ENCODE measurements at regions not wholly inside any gene's neighbourhood (a gene's known extent, or its start where the extent isn't known, plus 50 kb on each side); places are given as distances from the start of the nearest gene placed in this dataset.
A peak's percentile ranks its signal among the peaks of the same experiment; 100 is the strongest.
"Not testable (repeated sequence)": the region's sequence is repeated elsewhere in the genome, so short reads cannot be mapped to it uniquely, and the experiment has no call there.

DNA sequence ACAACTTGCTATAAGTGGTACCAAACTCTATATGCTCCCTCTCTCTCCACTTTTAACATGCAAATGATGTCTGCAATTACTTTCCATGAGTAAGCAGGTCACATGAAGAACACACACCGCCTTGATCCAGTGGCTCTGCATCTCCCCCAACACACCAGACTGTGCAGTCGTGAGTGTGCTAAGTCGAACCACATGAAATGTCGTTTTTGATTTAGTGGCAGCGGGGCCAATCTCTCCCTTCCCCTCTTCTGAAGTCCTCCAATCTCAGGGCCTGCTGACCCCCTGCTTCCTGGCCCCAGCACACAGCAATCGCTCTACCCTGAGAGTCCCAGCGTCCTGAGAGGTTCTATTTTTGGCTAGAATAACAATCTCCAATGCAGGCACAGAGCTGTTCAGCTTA is 312.5 kb downstream of the SHQ1 start:
- no peak for DNase-seq (ENCODE audit: low spot score)

DNA sequence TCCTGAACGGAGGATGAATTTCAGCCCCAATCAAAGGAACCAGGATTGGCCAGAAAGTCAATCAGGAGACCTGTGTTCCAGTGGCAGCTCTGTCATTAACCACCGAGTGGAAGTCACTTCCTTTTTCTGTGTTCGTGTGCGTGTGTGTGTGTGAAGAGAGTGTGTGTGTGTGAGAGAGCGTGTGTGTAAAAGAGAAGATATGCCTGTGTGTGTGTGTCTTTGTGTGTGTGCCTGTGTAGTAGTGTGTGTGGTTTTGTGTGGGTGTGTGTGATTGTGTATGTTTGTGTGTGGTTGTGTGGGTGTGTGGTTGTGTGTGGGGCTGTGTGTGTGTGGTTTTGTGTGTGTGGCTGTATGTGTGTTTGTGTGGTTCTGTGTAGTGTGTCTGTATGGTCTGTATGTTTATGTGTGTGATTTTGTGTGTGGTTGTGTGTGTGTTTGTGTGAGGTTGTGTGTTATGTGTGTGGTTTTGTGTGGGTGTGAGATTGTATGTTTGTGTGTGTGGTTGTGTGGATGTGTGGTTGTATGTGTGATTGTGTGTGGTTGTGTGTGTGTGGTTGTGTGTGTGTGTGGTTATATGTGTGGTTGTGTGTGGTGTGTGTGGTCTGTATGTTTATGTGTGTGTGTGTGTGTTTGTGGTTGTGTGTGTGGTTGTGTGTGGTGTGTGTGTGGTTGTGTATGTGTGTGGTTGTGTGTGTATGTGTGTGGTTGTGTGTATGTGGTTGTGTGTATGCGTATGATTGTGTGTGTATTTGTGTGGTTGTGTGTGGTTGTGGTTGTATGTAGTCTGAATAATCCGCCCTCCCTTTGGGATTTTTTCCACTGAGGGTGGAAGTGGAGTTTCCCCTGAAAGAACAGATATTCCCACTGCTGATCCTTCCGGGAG is 314.4 kb downstream of the SHQ1 start:
- DNase-seq (ENCODE audit: low spot score), result no peak

DNA sequence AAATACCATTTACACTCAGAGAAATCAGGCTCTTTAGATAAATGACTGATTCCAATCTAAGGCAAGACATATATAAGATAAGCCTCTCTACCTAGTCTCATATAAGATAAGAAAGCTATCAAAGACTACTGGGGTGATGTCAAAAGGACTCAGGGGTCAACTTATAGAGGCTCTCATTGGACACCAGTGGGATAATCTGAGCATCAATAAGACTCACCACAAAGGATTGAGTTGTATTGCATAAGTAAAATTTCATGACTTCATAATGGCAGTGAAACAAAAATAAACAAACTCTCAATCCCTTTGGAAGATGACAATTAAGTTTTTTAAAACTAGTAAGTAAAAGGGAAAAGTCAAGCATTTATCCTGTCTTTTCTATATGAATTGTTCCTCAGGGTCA is 317.8 kb downstream of the SHQ1 start:
- no peak for DNase-seq (ENCODE audit: low spot score)

DNA sequence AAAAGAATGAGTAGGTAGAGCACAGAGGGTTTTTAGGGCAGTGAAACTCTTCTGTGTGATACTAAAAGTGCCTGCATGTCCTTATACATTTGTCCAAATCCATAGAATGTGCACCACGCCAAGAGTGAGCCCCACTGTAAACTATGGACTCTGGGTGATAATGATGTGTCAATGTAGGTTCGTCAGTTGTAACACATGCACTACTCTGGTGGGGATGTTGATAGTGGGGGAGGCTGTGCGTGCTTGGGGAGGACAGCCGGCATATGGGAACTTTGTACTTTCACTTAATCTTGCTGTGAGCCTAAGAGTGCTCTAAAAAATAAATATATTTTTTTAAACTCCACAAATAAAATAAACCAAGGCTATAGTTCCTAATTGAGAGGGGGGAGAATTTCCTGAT is 319.2 kb downstream of the SHQ1 start:
- DNase-seq (ENCODE audit: low spot score), result no peak

DNA sequence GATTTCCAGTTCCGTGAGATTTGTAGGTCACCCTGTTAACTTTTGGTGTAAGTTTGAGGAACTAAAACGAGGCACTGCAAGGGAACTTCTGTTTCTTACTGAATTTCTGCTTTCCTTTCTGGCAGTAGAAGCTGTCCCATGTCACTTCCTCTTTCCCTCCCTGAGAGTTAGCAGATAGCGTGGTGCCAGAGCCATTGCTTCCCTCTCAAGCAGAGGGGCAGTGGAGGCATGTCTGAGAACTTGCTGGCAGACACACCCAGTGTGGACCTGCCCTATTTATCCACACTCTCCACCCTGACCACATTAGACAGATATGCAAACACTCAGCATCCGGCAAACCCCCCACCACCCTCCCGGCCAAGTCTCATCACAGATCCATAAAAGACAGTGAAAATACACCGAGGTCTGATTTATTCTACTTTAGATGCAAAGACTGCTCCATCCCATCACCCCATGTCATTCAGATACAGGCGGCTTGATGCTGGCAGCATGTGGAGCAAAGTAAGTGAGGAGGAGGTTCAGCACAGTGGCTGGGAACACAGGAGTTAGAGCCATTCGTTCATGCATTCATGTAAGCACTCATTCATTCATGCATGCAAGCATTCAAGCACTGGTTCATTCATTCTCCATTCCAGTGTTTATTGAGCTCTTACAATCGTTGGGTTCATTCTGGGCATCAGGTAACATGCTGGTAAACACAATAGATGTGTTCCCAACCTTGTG is 324.7 kb downstream of the SHQ1 start:
- DNase-seq (ENCODE audit: low spot score), result peak; percentile 36

DNA sequence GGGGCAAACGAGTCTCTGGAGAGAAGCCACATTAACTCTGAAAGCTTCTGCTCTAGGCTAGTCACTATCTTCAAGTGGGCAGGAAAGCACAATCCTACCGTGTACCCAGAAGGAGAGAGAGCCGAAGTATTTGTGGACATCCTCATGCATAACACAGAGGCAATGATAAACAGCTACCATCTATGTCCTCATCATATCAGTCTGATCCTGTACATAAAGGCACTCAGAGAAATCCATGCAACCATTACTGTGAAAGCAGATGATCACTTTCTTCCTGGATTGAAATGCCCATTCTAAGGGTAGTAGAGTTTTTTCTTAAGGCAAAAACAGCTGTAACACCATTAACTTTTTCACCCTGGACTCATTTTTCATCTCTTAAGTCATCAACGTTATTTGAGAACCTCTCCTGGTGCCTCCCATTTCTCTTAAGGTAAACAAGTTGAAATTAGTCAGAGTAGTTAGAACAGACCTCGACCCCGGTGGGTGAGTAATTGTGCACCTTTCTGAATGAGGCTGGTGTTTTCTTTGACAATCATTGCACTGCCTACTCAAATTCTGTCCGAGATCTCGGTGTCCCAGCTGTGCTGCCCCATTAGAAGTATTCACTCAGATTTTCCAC is 327.4 kb downstream of the SHQ1 start:
- no peak for DNase-seq (ENCODE audit: low spot score)

DNA sequence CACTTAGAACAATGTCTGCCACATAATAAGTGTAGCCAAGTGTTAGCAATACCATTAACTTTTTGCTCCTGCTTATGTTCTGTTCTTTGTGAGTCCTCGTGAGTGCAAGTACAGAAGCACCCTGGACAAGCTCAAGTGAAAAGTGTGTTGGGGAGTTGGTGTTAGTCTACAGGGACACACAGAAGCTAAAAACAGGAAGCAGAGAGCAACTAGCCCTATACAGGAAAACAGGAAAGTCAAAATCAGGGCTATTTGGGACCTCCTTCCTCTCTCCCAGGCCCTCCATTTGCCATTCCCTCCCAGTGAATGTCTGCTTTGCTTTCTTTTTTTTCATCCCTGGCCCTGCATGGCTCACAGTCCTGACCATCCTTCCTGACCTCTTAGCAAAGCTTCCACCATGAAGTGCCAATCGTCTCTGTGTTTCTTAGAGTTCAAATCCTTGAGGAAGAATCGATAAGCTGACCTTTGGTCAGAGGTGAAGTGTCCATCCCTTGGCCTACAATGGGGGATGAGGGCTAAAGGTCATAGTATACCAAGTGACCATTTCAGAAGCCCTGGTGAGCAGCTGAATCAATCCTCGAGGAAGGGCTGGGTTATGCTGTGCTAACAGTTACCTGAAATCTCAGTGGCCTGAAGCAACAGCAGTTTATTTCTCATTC is 328.2 kb downstream of the SHQ1 start:
- DNase-seq (ENCODE audit: low spot score), result no peak

DNA sequence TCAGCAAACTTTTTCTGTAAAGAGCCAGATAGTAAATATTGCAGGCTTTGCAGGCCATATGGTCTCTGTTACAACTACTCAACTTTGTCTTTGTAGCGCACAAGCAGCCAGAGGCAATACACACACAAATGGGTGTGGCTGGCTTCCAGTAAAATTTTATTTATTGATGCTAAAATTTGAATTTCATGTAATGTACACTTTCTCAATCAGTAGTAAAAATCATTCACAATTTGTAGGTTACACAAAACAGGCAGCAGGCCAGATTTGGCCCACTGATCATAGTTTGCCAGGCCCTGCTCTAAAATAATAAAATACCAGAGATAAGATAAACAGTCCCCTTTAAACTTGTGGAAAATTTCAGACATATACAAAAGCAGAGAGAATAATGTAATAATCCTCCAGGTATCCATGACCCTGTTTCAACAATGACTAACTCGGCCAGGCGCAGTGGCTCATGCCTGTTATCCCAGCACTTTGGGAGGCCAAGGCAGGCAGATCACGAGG is 330.3 kb downstream of the SHQ1 start:
- no peak for DNase-seq (ENCODE audit: low spot score)

DNA sequence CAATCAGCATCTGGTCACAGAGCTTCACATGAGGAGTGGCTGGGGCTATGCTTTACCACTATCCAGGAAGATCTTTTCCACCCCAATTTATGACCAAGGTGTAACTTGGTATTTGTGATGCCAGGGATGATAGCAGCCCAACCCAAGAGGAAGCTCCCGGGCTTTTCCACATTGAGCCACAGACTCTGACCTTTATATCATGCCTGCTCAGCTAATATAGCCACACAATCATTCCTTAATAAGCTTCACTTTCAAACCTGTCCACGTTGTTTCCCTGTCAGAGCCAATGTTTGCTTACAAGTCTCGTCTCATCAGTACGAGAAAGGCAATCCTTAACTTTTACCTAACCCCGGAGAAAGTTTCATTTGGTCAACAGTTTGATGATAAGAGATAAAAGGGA is 330.9 kb downstream of the SHQ1 start:
- no peak for DNase-seq (ENCODE audit: low spot score)

DNA sequence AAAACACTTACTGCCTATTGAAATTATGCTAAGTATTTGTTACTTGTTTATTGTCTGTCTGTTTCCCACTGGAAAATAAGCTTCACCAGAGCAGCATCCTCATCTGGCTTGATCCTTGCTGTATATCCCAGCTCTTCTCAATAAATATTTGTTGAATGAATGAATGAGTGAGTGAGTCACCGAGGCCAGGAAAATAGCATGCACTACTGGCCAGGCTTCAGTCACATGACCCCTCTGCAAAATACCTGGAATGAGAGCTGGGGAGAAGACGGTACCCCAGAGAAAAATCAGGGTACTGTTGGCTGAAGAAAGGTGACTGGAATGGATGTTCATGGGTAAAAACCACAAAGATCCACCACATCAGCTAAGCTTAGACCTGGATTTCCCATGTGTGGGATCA is 331.9 kb downstream of the SHQ1 start:
- no peak for DNase-seq (ENCODE audit: low spot score)

DNA sequence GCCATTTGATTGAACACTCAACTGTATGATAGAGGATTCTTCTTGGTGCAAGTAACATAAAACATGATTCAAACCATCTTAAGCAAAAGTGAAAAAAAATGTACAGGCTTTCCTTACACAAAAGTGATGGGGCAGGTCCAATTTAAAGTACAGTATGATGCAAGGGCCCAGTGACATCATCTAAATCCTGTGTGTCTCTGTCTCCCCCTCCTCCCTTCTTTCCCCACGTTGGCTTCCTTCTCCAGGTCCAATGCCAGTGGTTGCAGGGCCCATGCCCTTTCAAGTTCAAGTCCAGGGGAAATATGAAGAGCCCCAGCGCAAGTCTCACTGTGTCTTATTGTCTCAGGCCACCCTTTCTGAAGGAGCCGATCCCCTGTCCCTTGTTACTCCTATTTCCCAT is 332.3 kb downstream of the SHQ1 start:
- DNase-seq (ENCODE audit: low spot score), result no peak

DNA sequence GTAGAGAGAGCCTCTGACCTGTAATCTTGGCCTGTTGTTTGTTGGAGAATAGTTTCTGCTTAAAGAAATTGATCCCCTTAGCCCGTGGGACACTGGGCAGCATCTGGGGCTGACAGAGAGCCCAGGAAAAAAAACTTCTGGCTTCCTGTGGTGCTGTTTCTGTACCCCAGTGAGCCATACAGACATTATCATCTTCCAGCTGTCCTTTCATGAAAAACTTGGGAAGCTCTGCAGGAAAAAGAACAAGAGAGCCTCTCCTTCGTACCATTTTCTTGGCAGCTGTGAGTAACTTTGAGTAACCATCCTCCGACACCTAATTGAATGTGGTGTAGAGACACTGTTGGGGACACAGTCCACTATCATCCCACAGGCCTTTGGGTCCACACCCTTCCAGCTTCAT is 333.0 kb downstream of the SHQ1 start:
- no peak for DNase-seq (ENCODE audit: low spot score)

DNA sequence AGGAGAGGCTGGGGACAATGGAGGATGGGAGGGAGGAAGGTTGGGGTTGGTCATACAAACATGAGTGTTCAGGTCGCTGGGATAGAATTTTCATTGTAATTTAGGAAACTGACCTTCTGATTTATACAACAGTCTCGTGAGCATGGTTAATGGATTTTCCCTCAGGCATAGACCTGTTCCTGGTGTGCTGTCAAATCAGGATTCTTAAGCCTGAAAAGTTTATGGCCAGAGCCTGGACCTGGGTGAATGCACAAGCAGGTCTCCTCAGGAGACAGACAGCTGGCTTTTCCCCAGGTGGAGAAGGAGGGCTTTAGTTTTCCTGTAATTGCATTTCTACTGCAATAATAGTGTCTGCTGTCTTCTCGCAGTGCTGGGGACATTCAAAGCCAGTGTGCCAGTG is 338.0 kb downstream of the SHQ1 start:
- no peak for DNase-seq (ENCODE audit: low spot score)

DNA sequence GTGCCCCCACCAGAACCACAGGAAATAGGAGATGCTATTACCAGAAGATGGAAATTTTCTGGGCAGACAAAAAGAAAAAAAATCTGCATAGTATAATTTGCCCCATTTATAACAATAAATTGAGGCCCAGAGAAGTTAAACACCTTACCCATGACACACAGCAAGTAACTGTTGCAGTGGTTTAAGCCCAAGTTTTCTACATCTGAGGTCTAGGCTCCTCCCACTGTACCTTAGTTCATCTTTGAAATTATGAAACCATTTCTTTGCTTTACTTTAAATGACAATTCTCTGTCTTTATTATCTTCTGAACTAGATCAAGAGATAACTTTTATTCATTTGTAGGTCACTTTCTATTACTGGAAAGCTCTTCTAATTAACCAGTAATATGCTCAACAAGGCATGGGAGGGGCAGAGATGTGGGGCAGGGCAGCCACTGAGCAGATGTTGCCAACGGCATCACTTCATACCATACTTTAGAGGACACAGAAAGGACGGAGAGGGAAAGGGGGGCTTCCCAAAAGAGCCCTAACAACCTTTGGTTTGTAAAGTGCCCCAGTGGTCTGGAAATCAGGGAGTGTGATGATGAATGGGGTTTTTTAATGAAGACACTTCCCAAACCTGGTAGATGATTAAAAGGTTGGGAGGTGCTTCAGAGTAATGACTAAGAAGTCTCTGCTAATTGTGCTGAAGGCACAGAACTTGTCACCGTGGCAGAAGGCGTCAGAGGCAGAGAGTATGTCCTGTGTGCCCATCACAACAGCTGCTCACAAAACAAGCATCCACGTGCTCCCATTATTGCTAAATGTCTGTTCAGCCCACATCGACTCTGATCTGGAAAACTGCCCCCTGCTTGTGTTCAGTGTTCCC is 342.5 kb downstream of the SHQ1 start:
- no peak for DNase-seq (ENCODE audit: low spot score)

DNA sequence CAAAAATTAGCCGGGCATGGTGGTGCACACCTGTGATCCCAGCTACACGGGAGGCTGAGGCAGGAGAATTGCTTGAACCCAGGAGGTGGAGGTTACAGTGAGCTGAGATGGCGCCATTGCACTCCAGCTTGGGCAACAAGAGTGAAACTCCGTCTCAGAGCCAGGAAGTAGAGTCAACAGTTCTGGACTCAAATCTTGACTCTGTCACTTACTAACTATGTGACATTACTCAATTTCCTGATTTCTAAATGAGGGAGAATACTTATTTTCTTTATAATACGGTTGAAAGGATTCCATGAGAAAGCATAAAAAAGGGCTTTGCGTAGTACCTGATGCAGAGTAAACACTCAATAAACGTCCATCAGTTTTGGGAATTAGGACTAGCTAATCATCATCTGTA is 350.7 kb downstream of the SHQ1 start:
- not testable (repeated sequence) for DNase-seq (ENCODE audit: low spot score)

DNA sequence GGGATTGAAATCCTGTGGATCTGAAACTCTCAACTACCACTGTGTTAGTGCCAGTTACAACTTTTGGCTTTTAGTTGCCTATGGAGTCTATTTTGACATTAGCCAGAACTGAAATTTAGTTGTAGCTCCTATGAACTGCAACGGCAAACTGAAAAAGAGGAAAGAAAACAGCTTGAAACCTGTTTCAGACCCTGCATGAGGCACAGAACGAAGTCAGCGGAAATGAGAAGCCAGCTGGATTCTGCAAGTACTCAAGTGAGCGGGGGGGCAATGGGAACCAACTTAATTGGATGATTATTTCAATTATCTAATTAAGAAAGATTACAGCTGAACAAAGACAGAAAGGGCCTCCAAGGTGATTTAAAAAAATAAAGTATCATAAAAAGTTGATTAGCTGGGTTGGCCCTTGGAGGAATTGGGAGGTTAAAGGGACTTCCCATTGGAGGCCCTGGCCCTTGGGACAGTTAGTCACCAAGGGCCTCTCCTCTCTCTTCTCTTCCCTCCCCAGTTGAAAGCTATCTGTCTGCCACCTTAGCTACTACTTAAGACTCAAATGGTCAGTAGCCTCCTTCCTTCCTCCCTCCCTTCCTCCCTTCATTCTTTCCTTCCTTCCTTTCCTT is 352.1 kb downstream of the SHQ1 start:
- no peak for DNase-seq (ENCODE audit: low spot score)

DNA sequence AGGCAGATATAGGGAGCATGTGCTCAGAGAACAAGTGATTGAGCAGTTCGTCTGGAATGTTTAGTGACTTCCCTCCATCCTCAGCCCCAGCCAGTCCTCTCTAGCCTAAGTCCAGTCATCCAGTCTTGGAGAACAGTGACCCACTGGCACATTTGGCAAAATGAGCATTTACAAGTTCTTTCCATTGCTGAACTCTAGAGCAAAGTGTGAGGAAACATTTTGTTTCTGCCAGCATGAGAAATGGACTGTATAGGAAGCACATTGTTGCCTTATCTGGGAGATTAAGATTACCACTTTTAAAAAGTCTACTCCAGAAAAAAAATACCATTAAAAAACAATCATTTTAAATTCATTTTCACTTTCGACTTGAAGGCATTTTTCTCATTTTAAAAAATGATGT is 353.6 kb downstream of the SHQ1 start:
- no peak for DNase-seq (ENCODE audit: low spot score)

DNA sequence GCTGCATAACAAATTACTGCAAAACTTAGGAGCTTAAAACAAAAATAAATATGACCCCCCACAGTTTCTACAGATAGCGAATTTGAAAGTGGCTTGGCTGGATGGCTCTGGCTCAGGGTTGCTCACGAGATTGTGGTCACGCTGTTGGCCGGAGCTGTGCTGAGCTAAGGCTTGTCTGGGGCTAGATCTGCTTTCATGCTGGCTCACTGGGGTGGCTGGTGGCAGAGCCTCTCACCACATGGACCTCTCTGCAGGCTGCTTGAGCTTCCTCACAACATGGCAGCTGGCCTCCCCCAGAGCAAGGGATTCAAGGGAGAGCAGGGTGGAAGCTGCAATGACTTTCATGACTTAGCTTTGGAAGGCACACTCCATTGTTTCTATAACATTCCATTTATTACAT is 354.1 kb downstream of the SHQ1 start:
- DNase-seq (ENCODE audit: low spot score), result no peak

DNA sequence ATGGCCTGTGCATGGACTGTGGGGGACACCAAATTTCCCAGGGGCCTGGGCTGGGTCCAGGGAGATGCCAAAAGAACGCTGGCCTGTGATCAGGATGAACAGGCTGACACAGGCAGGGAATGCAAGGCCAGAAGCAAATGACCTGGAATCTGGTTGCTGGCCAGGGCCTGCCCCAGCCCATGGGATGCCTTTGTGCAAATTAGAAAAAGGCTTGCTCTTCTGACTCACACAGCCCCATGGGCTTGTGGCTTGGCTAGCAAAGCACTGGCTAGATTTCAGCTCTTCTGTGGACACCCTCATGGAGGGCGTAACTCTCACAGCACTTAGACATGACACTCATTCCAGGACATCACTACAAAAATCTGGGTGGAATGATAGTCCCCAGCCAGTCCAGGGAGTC is 356.0 kb downstream of the SHQ1 start:
- DNase-seq (ENCODE audit: low spot score), result no peak

DNA sequence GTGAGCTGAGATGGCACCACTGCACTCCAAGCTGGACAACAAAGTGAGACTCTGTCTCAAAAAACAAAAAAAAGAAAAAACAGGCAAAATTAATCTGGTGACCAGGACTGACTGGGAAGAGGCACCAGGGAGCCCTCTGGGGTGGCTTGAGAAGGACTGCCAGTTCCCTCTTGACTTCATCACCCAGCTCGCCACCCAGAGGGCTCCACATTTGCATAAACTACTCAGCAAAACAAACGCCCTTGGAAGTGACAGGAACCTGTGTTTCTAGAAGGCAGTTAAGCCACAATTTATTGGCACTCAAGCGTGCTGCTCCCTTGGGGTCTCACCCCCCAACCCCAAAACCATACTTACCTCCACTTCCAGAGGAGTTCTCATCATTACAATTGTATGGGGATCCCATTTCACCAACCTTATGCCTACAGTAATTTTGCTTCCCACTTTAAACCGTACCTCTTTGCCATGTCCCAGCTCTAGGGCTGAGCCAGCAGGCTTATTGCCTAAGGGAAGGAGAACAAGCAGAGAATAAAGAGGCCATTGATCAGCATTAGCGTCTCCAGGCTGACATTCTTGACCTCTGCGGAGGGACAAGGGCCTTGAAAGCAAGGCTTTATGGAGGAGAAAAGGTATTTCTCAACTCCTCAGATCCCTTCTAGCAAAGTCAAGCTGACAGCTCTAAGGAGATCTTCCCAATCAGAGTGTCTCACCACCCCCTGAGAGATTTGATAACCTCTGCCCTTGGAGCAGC is 357.4 kb downstream of the SHQ1 start:
- DNase-seq (ENCODE audit: low spot score), result no peak

Data from putamen (tissue), 1 donor.